ENCODE measurements at regions not wholly inside any gene's neighbourhood (a gene's known extent, or its start where the extent isn't known, plus 50 kb on each side); places are given as distances from the start of the nearest gene placed in this dataset.

DNA sequence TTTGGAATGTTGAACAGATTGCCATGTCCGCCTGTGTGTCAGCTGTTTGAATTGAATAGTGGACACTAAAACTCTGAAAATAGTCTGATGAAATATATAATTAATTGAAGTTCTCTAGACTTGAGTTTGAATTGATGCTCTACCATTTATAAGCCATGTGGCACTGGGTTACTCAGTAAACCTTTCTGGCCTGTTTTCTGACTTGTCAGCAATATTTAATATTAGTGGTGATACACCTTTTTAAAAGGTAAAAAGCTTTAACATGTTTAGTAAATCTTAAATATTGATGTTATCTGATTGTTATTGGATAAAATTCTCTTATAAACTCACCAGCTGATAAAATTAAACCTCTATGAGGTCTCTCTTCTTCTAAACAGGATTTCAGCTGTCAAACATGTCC is 695.4 kb upstream of the HS3ST1 start:
- Histone ChIP-seq H3K4me1 (ENCODE audit: control insufficient read depth in 1 of 2, low read depth in 2 of 2) (no peaks in the 10 kb centered on the region), H3K27ac (no peak overlapping the region), H3K27me3 (replicated peaks; ENCODE audit: insufficient read depth) (no peaks in the 10 kb centered on the region), H3K9me3 (no peaks in the 10 kb centered on the region), H3K36me3 (no peaks in the 10 kb centered on the region), H3K4me3 (no peak overlapping the region)
- no peak for ATAC-seq (ENCODE audit: insufficient number of reproducible peaks, low FRiP score, low read depth)
- DNase-seq (ENCODE audit: low spot score), result no peak
- TF ChIP-seq, protein P1, sequence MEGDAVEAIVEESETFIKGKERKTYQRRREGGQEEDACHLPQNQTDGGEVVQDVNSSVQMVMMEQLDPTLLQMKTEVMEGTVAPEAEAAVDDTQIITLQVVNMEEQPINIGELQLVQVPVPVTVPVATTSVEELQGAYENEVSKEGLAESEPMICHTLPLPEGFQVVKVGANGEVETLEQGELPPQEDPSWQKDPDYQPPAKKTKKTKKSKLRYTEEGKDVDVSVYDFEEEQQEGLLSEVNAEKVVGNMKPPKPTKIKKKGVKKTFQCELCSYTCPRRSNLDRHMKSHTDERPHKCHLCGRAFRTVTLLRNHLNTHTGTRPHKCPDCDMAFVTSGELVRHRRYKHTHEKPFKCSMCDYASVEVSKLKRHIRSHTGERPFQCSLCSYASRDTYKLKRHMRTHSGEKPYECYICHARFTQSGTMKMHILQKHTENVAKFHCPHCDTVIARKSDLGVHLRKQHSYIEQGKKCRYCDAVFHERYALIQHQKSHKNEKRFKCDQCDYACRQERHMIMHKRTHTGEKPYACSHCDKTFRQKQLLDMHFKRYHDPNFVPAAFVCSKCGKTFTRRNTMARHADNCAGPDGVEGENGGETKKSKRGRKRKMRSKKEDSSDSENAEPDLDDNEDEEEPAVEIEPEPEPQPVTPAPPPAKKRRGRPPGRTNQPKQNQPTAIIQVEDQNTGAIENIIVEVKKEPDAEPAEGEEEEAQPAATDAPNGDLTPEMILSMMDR (IDR thresholded peaks at IDR 0.05), result no peak

DNA sequence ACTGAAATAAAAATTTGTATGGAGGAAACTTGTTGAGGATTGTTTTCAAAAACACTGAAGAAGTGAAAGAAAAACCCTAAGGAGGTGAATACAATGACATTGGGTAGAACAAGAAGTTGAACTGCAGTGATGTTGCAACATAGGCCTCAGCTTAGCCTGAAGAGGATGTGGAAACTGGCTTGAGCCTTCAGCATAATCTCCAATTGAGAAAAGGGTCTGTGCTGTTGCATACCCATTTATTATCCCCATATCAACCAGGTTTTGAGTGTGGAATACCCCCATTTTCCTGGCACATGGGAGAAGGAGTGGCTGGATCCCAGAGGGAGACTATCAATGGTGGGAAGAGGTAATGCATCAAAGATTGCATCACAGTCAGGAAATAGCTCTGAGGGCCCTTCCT is 695.0 kb upstream of the HS3ST1 start:
- Histone ChIP-seq H3K4me1 (ENCODE audit: control insufficient read depth in 1 of 2, low read depth in 2 of 2) (no peaks in the 10 kb centered on the region), H3K27me3 (replicated peaks; ENCODE audit: insufficient read depth) (no peaks in the 10 kb centered on the region), H3K36me3 (no peaks in the 10 kb centered on the region), H3K27ac (no peak overlapping the region), H3K9me3 (no peaks in the 10 kb centered on the region), H3K4me3 (no peak overlapping the region)
- no peak for ATAC-seq (ENCODE audit: insufficient number of reproducible peaks, low FRiP score, low read depth)
- TF ChIP-seq, protein P1 (IDR thresholded peaks at IDR 0.05), result no peak
- no peak for DNase-seq (ENCODE audit: low spot score)

DNA sequence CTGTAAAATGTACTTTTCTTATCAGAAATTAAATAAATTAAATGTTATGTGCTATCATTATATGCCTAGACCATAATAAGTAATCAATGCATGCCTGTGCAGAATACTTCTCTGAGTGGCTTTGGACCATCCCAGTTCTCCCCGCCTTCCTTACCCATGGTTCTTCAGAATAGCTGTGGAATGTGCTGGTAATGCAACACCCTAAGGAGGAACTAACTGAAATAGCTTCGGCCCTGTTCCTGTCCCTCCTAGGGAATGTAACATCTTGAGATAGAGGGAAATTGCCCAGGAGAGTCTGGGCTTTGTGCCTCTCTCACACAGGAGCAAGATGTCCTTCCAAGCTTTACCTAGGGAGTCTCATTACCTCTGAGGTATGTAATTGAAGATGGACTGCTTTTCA is 693.6 kb upstream of the HS3ST1 start:
- Histone ChIP-seq H3K36me3 (no peaks in the 10 kb centered on the region), H3K27me3 (replicated peaks; ENCODE audit: insufficient read depth) (no peaks in the 10 kb centered on the region), H3K4me1 (ENCODE audit: control insufficient read depth in 1 of 2, low read depth in 2 of 2) (no peaks in the 10 kb centered on the region), H3K9me3 (no peaks in the 10 kb centered on the region), H3K4me3 (no peak overlapping the region), H3K27ac (no peak overlapping the region)
- no peak for ATAC-seq (ENCODE audit: insufficient number of reproducible peaks, low FRiP score, low read depth)
- TF ChIP-seq, protein P1 (IDR thresholded peaks at IDR 0.05), result no peak
- no peak for DNase-seq (ENCODE audit: low spot score)

DNA sequence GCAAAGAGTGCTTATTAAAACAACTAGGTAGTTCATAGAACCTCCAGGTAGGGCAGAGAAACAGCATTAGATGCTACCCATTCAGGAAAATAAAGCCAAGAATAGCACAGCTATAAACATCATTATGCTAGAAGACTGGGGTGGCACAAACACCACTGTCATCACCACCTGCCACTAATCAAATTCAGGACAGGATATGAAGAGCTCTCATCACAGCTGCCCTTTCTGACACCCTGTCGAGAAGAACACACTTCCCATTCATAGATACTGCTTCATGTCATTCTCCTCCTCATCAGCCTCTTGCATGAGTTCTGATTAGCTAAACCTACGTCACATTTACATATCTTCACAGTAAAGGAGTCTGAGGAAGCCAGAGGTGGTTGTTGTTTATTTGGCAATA is 692.3 kb upstream of the HS3ST1 start:
- H3K4me1 ChIP-seq (ENCODE audit: control insufficient read depth in 1 of 2, low read depth in 2 of 2), result no peaks in the 10 kb centered on the region
- H3K9me3 ChIP-seq, result no peaks in the 10 kb centered on the region
- no peaks in the 10 kb centered on the region for H3K36me3 ChIP-seq
- no peak for ATAC-seq (ENCODE audit: insufficient number of reproducible peaks, low FRiP score, low read depth)
- H3K27me3 ChIP-seq (replicated peaks; ENCODE audit: insufficient read depth), result no peaks in the 10 kb centered on the region
- DNase-seq (ENCODE audit: low spot score), result no peak
- TF ChIP-seq, protein P1 (IDR thresholded peaks at IDR 0.05), result no peak
- no peak overlapping the region for H3K27ac ChIP-seq
- no peak overlapping the region for H3K4me3 ChIP-seq

DNA sequence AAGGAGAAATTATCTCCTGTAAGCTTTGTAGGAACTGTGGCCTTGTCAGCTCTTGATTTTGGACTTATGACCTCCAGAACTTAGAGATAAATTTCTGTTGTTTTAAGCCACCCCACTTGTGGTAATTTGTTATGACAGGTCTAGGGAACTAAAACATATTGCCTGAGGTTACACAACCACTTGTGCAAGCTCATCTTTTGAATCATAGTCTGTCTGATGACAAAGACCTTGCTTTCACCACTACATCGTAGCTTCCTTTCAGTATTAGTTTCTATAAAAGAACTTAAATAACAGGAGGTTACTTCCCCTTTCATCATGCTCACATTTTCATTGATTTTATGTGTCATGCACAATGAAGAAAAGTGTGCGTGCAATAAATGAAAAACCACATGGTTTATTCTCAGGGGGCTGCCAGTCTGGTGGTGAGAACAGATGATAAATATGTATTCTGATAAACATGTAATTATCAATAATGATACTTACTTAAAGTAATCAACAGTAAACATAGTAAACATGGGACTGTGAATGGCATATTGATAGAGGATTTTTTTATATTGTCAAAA is 690.0 kb upstream of the HS3ST1 start:
- TF ChIP-seq, protein P1 (IDR thresholded peaks at IDR 0.05), result no peak
- Histone ChIP-seq H3K4me1 (ENCODE audit: control insufficient read depth in 1 of 2, low read depth in 2 of 2) (no peaks in the 10 kb centered on the region), H3K36me3 (no peaks in the 10 kb centered on the region), H3K4me3 (no peak overlapping the region), H3K27me3 (replicated peaks; ENCODE audit: insufficient read depth) (no peaks in the 10 kb centered on the region), H3K27ac (no peak overlapping the region), H3K9me3 (peaks cover 4% of the 10 kb centered on the region)
- DNase-seq (ENCODE audit: low spot score) (no peak), ATAC-seq (ENCODE audit: insufficient number of reproducible peaks, low FRiP score, low read depth) (no peak)
